HL-60 (cell line): ENCODE measurements at regions not wholly inside any gene's neighbourhood (a gene's known extent, or its start where the extent isn't known, plus 50 kb on each side); places are given as distances from the start of the nearest gene placed in this dataset.

Source experiments
- DNase-seq, 2 experiments: peaks; one replicate each; pipeline ENCODE4 v3.0.0-alpha.2; 2010 to 2020; ENCODE audit warnings: low read depth in 1 of 2, low spot score in 1 of 2
- H3K27ac ChIP-seq: fragments of 250-450 bp; sonication (Bioruptor Pico); replicated peaks from 2 replicates; pipeline ENCODE4 v1.5.1; 2020; ENCODE audit warnings: mild to moderate bottlenecking, moderate library complexity
- H3K27me3 ChIP-seq: fragments of 250-450 bp; sonication (Bioruptor Pico); 2 replicates; pipeline ENCODE4 v1.5.1; 2021; ENCODE audit warnings: mild to moderate bottlenecking, moderate library complexity; ENCODE audit not compliant: insufficient read depth, poor library complexity, severe bottlenecking
- H3K4me3 ChIP-seq: replicated peaks from 2 replicates; pipeline ENCODE4 v1.5.1; 2011; ENCODE audit warnings: mild to moderate bottlenecking, control low read depth, low read length; ENCODE audit not compliant: insufficient read depth
- GABPA ChIP-seq: IDR thresholded peaks from 2 replicates; pipeline ENCODE4 v1.6.1; 2012; ENCODE audit warnings: low read depth
- POLR2AphosphoS5 ChIP-seq: IDR thresholded peaks from 2 replicates; pipeline ENCODE4 v1.6.1; 2012; ENCODE audit warnings: low read depth
- SPI1 ChIP-seq: IDR thresholded peaks from 2 replicates; pipeline ENCODE4 v1.6.1; 2012; ENCODE audit warnings: low read depth, mild to moderate bottlenecking, borderline replicate concordance
- TF ChIP-seq, protein P1 (sequence below): IDR thresholded peaks from 2 replicates; pipeline ENCODE4 v1.6.1; 2012; ENCODE audit warnings: low read depth; ENCODE audit not compliant: insufficient replicate concordance
- TF ChIP-seq, protein P2 (sequence below): IDR thresholded peaks from one replicate; pipeline ENCODE4 v1.5.1; 2011; ENCODE audit warnings: low read length, control low read depth, inconsistent platforms; ENCODE audit not compliant: insufficient read depth

- TF ChIP-seq, protein P1, sequence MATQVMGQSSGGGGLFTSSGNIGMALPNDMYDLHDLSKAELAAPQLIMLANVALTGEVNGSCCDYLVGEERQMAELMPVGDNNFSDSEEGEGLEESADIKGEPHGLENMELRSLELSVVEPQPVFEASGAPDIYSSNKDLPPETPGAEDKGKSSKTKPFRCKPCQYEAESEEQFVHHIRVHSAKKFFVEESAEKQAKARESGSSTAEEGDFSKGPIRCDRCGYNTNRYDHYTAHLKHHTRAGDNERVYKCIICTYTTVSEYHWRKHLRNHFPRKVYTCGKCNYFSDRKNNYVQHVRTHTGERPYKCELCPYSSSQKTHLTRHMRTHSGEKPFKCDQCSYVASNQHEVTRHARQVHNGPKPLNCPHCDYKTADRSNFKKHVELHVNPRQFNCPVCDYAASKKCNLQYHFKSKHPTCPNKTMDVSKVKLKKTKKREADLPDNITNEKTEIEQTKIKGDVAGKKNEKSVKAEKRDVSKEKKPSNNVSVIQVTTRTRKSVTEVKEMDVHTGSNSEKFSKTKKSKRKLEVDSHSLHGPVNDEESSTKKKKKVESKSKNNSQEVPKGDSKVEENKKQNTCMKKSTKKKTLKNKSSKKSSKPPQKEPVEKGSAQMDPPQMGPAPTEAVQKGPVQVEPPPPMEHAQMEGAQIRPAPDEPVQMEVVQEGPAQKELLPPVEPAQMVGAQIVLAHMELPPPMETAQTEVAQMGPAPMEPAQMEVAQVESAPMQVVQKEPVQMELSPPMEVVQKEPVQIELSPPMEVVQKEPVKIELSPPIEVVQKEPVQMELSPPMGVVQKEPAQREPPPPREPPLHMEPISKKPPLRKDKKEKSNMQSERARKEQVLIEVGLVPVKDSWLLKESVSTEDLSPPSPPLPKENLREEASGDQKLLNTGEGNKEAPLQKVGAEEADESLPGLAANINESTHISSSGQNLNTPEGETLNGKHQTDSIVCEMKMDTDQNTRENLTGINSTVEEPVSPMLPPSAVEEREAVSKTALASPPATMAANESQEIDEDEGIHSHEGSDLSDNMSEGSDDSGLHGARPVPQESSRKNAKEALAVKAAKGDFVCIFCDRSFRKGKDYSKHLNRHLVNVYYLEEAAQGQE: no peak
- TF ChIP-seq POLR2AphosphoS5: no peak
- no peak for TF ChIP-seq GABPA
- no peak for TF ChIP-seq SPI1
- TF ChIP-seq, protein P2, sequence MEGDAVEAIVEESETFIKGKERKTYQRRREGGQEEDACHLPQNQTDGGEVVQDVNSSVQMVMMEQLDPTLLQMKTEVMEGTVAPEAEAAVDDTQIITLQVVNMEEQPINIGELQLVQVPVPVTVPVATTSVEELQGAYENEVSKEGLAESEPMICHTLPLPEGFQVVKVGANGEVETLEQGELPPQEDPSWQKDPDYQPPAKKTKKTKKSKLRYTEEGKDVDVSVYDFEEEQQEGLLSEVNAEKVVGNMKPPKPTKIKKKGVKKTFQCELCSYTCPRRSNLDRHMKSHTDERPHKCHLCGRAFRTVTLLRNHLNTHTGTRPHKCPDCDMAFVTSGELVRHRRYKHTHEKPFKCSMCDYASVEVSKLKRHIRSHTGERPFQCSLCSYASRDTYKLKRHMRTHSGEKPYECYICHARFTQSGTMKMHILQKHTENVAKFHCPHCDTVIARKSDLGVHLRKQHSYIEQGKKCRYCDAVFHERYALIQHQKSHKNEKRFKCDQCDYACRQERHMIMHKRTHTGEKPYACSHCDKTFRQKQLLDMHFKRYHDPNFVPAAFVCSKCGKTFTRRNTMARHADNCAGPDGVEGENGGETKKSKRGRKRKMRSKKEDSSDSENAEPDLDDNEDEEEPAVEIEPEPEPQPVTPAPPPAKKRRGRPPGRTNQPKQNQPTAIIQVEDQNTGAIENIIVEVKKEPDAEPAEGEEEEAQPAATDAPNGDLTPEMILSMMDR: no peak
- no peak overlapping the region for H3K4me3 ChIP-seq
- H3K27ac ChIP-seq: no peak overlapping the region
- no peaks in the 10 kb centered on the region for H3K27me3 ChIP-seq
- DNase-seq: no peak
These were observed 1328.7 kb downstream of the ADGRL3 start for GRCh38 chr4:62528874-62529273.

GRCh38 chr4:62526671-62527070, 1326.5 kb downstream of the ADGRL3 start:
- no peak for DNase-seq
- Histone ChIP-seq H3K27ac (no peak overlapping the region), H3K27me3 (no peaks in the 10 kb centered on the region), H3K4me3 (no peak overlapping the region)
- TF ChIP-seq, protein P2: no peak

DNA sequence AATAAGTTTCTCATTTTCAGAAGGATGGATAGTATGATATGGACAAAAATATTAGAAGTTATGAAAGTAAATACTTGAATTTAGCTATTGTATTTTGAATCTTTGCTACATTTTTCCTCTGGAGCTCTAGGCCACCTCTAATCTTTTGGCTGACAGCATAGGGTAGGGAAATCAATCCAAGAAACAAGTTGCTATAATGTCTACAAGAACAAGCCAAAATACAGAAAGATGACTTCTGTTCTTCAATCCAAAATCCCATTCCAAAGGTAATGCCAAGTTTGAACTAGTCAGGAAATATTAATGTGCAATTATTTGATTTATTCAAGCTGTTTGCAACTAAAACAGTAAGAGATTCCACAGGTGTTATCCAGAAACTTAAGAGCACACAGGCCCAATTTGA, 1323.1 kb downstream of the ADGRL3 start:
- TF ChIP-seq, protein P2: no peak
- TF ChIP-seq SPI1: no peak
- TF ChIP-seq POLR2AphosphoS5: no peak
- TF ChIP-seq GABPA: no peak
- TF ChIP-seq, protein P1: no peak
- Histone ChIP-seq H3K27ac (no peak overlapping the region), H3K27me3 (no peaks in the 10 kb centered on the region), H3K4me3 (no peak overlapping the region)
- no peak for DNase-seq

DNA sequence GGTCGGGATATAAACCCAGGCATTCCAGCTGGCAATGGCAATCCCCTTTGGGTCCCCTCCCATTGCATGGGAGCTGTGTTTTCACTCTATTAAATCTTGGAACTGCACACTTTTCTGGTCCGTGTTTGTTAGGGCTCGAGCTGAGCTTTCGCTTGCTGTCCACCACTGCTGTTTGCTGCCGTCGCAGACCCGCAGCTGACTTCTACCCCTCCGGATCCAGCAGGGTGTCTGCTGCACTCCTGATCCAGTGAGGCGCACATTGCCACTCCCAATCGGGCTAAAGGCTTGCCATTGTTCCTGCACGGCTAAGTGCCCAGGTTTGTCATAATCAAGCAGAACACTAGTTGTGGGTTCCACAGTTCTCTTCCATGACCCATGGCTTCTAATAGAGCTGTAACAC, 1322.1 kb downstream of the ADGRL3 start:
- no peak for DNase-seq
- TF ChIP-seq GABPA (no peak), SPI1 (no peak), POLR2AphosphoS5 (no peak)
- TF ChIP-seq, protein P2: no peak
- TF ChIP-seq, protein P1: no peak

More for the DNA sequence above, 1322.1 kb downstream of the ADGRL3 start:
- H3K27me3 ChIP-seq: no peaks in the 10 kb centered on the region
- no peak overlapping the region for H3K27ac ChIP-seq
- H3K4me3 ChIP-seq: no peak overlapping the region
